Esophagus squamous epithelium (tissue), 4 donors: ENCODE measurements at regions not wholly inside any gene's neighbourhood (a gene's known extent, or its start where the extent isn't known, plus 50 kb on each side); places are given as distances from the start of the nearest gene placed in this dataset.

Experiments
- CTCF ChIP-seq, 6 experiments: fragments of 450-650 bp in 4 of 6; fragments of 200-600 bp in 2 of 6; sonication (generic) in 2 of 6; IDR thresholded peaks; one replicate each; pipeline ENCODE4 v1.5.1; 2016 to 2019; ENCODE audit warnings: antibody characterized with exemption in 6 of 6, mild to moderate bottlenecking in 4 of 6, moderate library complexity in 4 of 6
- POLR2A ChIP-seq, 4 donors: fragments of 450-650 bp; IDR thresholded peaks; one replicate each; pipeline ENCODE4 v1.6.1; 2017; ENCODE audit warnings: antibody characterized with exemption in 4 of 4, mild to moderate bottlenecking in 4 of 4, moderate library complexity in 3 of 4

DNA sequence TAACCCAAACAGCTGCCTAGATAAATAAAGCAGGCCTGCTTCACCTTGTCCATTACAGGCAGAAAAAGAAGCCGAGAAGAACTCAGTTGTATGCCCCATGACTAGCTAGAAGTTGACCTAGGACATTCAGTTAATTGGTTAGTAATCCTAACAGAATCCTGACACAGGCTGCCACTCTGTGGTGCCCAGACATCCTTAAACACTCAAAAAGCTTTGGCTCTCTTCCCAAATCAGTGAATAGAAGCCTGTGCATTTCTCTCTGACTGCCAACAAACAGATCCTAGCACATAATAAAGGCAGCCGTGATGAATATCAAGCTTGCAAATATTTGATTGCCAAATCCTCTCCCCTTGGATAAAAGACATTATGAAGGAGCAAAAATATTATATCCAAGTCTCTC, 519.1 kb upstream of the EYS start:
- TF ChIP-seq CTCF (IDR thresholded peaks at IDR 0.05) (no peak), POLR2A (IDR thresholded peaks at IDR 0.05) (no peak)
